SU-DHL-6 (cell line): ENCODE measurements at regions not wholly inside any gene's neighbourhood (a gene's known extent, or its start where the extent isn't known, plus 50 kb on each side); places are given as distances from the start of the nearest gene placed in this dataset.

ENCODE experiments used
- CTCF ChIP-seq: fragments of 200-600 bp; sonication (generic); IDR thresholded peaks from one replicate; pipeline ENCODE4 v1.5.1; 2017; ENCODE audit warnings: antibody characterized with exemption, mild to moderate bottlenecking, low read length, moderate library complexity; ENCODE audit not compliant: insufficient read depth, poor library complexity, severe bottlenecking
- EZH2phosphoT487 ChIP-seq: fragments of 200-600 bp; sonication (generic), shearing (Covaris generic); conservative IDR thresholded peaks from 2 replicates; pipeline ENCODE4 v1.6.1; 2018; ENCODE audit warnings: mild to moderate bottlenecking, antibody characterized with exemption, low read length, moderate library complexity, mixed read lengths

- TF ChIP-seq CTCF (no peak), EZH2phosphoT487 (no peak)
Observed at GRCh38 chr14:47874350-47874749, 198.9 kb upstream of the MDGA2 start.
